ENCODE measurements at regions not wholly inside any gene's neighbourhood (a gene's known extent, or its start where the extent isn't known, plus 50 kb on each side); places are given as distances from the start of the nearest gene placed in this dataset.

GRCh38 chr1:191671236-191671635 lies 487.0 kb upstream of the RGS18 start:
- TF ChIP-seq, protein P1, sequence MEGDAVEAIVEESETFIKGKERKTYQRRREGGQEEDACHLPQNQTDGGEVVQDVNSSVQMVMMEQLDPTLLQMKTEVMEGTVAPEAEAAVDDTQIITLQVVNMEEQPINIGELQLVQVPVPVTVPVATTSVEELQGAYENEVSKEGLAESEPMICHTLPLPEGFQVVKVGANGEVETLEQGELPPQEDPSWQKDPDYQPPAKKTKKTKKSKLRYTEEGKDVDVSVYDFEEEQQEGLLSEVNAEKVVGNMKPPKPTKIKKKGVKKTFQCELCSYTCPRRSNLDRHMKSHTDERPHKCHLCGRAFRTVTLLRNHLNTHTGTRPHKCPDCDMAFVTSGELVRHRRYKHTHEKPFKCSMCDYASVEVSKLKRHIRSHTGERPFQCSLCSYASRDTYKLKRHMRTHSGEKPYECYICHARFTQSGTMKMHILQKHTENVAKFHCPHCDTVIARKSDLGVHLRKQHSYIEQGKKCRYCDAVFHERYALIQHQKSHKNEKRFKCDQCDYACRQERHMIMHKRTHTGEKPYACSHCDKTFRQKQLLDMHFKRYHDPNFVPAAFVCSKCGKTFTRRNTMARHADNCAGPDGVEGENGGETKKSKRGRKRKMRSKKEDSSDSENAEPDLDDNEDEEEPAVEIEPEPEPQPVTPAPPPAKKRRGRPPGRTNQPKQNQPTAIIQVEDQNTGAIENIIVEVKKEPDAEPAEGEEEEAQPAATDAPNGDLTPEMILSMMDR (IDR thresholded peaks at IDR 0.05; ENCODE audit: poor library complexity) = no peak
- no peak for TF ChIP-seq EZH2 (IDR thresholded peaks at IDR 0.05; ENCODE audit: borderline replicate concordance)
